NCI-H774 (cell line): ENCODE measurements at regions not wholly inside any gene's neighbourhood (a gene's known extent, or its start where the extent isn't known, plus 50 kb on each side); places are given as distances from the start of the nearest gene placed in this dataset.

ENCODE experiments used
- DNase-seq: peaks from one replicate; lab custom pipeline; 2025; lab: John Stamatoyannopoulos, UW

GRCh38 chr19:28502879-28503734, 709.8 kb downstream of the UQCRFS1 start:
- no peak for DNase-seq

GRCh38 chr19:28501976-28502375, 711.0 kb downstream of the UQCRFS1 start:
- no peak for DNase-seq

GRCh38 chr19:28500982-28501630, 711.8 kb downstream of the UQCRFS1 start:
- DNase-seq = no peak

- DNase-seq = no peak
Measured at GRCh38 chr19:28500296-28500695, 712.7 kb downstream of the UQCRFS1 start.

- no peak for DNase-seq
Measured at GRCh38 chr19:28498404-28498976, 714.5 kb downstream of the UQCRFS1 start.

GRCh38 chr19:28497887-28498286, 715.1 kb downstream of the UQCRFS1 start:
- no peak for DNase-seq

GRCh38 chr19:28497137-28497536, 715.8 kb downstream of the UQCRFS1 start:
- no peak for DNase-seq

GRCh38 chr19:28495046-28495445, 717.9 kb downstream of the UQCRFS1 start:
- DNase-seq = no peak

GRCh38 chr19:28494461-28494860, 718.5 kb downstream of the UQCRFS1 start:
- DNase-seq = no peak

- DNase-seq = no peak
Measured at GRCh38 chr19:28493884-28494283, 719.1 kb downstream of the UQCRFS1 start.

- DNase-seq = no peak
Measured at GRCh38 chr19:28492621-28493020, 720.3 kb downstream of the UQCRFS1 start.

GRCh38 chr19:28492201-28492600, 720.8 kb downstream of the UQCRFS1 start:
- DNase-seq = no peak

- DNase-seq = no peak
Measured at GRCh38 chr19:28489776-28490175, 723.2 kb downstream of the UQCRFS1 start.

GRCh38 chr19:28489126-28489660, 723.8 kb downstream of the UQCRFS1 start:
- no peak for DNase-seq

GRCh38 chr19:28487999-28488398, 725.0 kb downstream of the UQCRFS1 start:
- no peak for DNase-seq

- no peak for DNase-seq
Measured at GRCh38 chr19:28486926-28487325, 726.0 kb downstream of the UQCRFS1 start.

- no peak for DNase-seq
Measured at GRCh38 chr19:28486473-28486872, 726.5 kb downstream of the UQCRFS1 start.

- DNase-seq = no peak
Measured at GRCh38 chr19:28485292-28485691, 727.7 kb downstream of the UQCRFS1 start.

- no peak for DNase-seq
Measured at GRCh38 chr19:28483197-28483596, 729.8 kb downstream of the UQCRFS1 start.

- no peak for DNase-seq
Measured at GRCh38 chr19:28482221-28482620, 730.7 kb downstream of the UQCRFS1 start.

GRCh38 chr19:28481674-28482073, 731.3 kb downstream of the UQCRFS1 start:
- DNase-seq = no peak

- no peak for DNase-seq
Measured at GRCh38 chr19:28475525-28475924, 737.4 kb downstream of the UQCRFS1 start.

GRCh38 chr19:28472843-28473242, 740.1 kb downstream of the UQCRFS1 start:
- DNase-seq = no peak
